ENCODE measurements at regions not wholly inside any gene's neighbourhood (a gene's known extent, or its start where the extent isn't known, plus 50 kb on each side); places are given as distances from the start of the nearest gene placed in this dataset.

GRCh38 chr18:70991577-70991976 is 702.7 kb downstream of the SOCS6 start:
- no peak for DNase-seq (ENCODE audit: extremely low spot score)
- ChIA-PET POLR2A (no interaction called here), CTCF (no interaction called here)
- no peak for TF ChIP-seq CTCF (IDR thresholded peaks at IDR 0.05; ENCODE audit: control extremely low read depth, extremely low read depth, low read depth, missing control alignments)

GRCh38 chr18:70985948-70986347 is 697.1 kb downstream of the SOCS6 start:
- ChIA-PET POLR2A (no interaction called here), CTCF (no interaction called here)
- no peak for DNase-seq (ENCODE audit: extremely low spot score)
- TF ChIP-seq CTCF (IDR thresholded peaks at IDR 0.05; ENCODE audit: control extremely low read depth, extremely low read depth, low read depth, missing control alignments): no peak

GRCh38 chr18:70982292-70982691 is 693.4 kb downstream of the SOCS6 start:
- ChIA-PET POLR2A (no interaction called here), CTCF (no interaction called here)
- no peak for DNase-seq (ENCODE audit: extremely low spot score)
- no peak for TF ChIP-seq CTCF (IDR thresholded peaks at IDR 0.05; ENCODE audit: control extremely low read depth, extremely low read depth, low read depth, missing control alignments)

- CTCF ChIA-PET: no interaction called here
- DNase-seq (ENCODE audit: extremely low spot score): no peak
- POLR2A ChIA-PET: no interaction called here
- TF ChIP-seq CTCF (IDR thresholded peaks at IDR 0.05; ENCODE audit: control extremely low read depth, extremely low read depth, low read depth, missing control alignments): no peak
Measured at GRCh38 chr18:70981400-70982140, 692.7 kb downstream of the SOCS6 start.

- TF ChIP-seq CTCF (IDR thresholded peaks at IDR 0.05; ENCODE audit: control extremely low read depth, extremely low read depth, low read depth, missing control alignments): no peak
- POLR2A ChIA-PET: no interaction called here
- DNase-seq (ENCODE audit: extremely low spot score): no peak
- CTCF ChIA-PET: interaction anchor here (1.3 kb wide), 1 partner anchor 23 kb away, joined by 5 read pairs; no protein-coding TSS in a partner anchor
Measured at GRCh38 chr18:70973626-70974025, 684.8 kb downstream of the SOCS6 start.

- ChIA-PET CTCF (interaction anchor here (1.7 kb wide), 1 partner anchor 9 kb away, joined by 3 read pairs; no protein-coding TSS in a partner anchor), POLR2A (no interaction called here)
- DNase-seq (ENCODE audit: extremely low spot score): no peak
- no peak for TF ChIP-seq CTCF (IDR thresholded peaks at IDR 0.05; ENCODE audit: control extremely low read depth, extremely low read depth, low read depth, missing control alignments)
Measured at GRCh38 chr18:70966419-70966818, 677.6 kb downstream of the SOCS6 start.

Measured in GM10248 (cell line).